ENCODE measurements at regions not wholly inside any gene's neighbourhood (a gene's known extent, or its start where the extent isn't known, plus 50 kb on each side); places are given as distances from the start of the nearest gene placed in this dataset.

DNA sequence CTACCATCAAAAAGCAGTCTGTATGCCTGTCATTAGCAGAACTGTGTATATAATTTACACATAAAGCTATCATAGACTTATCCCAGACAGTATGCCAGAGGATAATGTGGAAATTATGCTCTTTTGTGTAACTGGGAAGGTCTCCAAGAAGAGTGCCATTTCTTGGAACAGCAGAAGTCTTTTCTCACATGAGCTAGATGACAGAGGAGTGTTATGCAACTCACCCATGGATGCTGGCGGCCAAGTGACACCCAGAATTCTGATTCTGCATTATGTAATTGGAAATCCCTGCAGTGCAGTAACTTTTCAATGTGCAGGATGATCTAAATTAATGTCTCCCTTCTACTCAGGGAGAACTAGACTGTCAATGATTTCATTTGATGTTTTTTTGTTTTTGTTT lies 160.0 kb downstream of the UBE2E3 start:
- TF ChIP-seq, protein P1, sequence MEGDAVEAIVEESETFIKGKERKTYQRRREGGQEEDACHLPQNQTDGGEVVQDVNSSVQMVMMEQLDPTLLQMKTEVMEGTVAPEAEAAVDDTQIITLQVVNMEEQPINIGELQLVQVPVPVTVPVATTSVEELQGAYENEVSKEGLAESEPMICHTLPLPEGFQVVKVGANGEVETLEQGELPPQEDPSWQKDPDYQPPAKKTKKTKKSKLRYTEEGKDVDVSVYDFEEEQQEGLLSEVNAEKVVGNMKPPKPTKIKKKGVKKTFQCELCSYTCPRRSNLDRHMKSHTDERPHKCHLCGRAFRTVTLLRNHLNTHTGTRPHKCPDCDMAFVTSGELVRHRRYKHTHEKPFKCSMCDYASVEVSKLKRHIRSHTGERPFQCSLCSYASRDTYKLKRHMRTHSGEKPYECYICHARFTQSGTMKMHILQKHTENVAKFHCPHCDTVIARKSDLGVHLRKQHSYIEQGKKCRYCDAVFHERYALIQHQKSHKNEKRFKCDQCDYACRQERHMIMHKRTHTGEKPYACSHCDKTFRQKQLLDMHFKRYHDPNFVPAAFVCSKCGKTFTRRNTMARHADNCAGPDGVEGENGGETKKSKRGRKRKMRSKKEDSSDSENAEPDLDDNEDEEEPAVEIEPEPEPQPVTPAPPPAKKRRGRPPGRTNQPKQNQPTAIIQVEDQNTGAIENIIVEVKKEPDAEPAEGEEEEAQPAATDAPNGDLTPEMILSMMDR (IDR thresholded peaks at IDR 0.05), result no peak
- no peak for TF ChIP-seq POLR2A (IDR thresholded peaks at IDR 0.05)

Measured in heart left ventricle (tissue), 13 donors.